H1 (cell line): ENCODE measurements at regions not wholly inside any gene's neighbourhood (a gene's known extent, or its start where the extent isn't known, plus 50 kb on each side); places are given as distances from the start of the nearest gene placed in this dataset.

Source experiments
- ASH2L ChIP-seq: fragments of 200-600, 300-600 bp; sonication (generic); IDR thresholded peaks from one replicate; pipeline ENCODE4 v1.7.1; 2017; ENCODE audit warnings: low read length
- BCL11A ChIP-seq, 2 experiments: IDR thresholded peaks; one replicate each; pipeline ENCODE4 v1.6.1; 2011; ENCODE audit warnings: low read depth in 2 of 2, low read length in 2 of 2, mild to moderate bottlenecking in 2 of 2
- CHD2 ChIP-seq: IDR thresholded peaks from 2 replicates; pipeline ENCODE4 v1.6.1; 2012; ENCODE audit warnings: low read length, improper control_type of control experiment
- MAFK ChIP-seq: IDR thresholded peaks from 2 replicates; pipeline ENCODE4 v1.6.1; 2012; ENCODE audit warnings: low read depth, mild to moderate bottlenecking, improper control_type of control experiment, low read length
- POLR2A ChIP-seq, 2 experiments: IDR thresholded peaks; 1 replicate in 1 of 2; 2 replicates in 1 of 2; pipeline ENCODE4 v1.6.1; 2011; ENCODE audit warnings: low read depth in 2 of 2, low read length in 2 of 2, mild to moderate bottlenecking in 2 of 2; ENCODE audit errors: control extremely low read depth in 1 of 2
- SAP30 ChIP-seq: fragments of 300-600 bp; sonication (generic); IDR thresholded peaks from 2 replicates; pipeline ENCODE4 v1.7.1; 2012; ENCODE audit warnings: low read length, moderate library complexity, mild to moderate bottlenecking, inconsistent platforms; ENCODE audit not compliant: insufficient read depth, insufficient replicate concordance
- SP2 ChIP-seq: IDR thresholded peaks from 2 replicates; pipeline ENCODE4 v1.6.1; 2012; ENCODE audit warnings: mild to moderate bottlenecking, low read length, inconsistent platforms

GRCh38 chr14:98791661-98792060 is 480.3 kb downstream of the BCL11B start (continued):
- no peak for TF ChIP-seq CHD2
- no peak for TF ChIP-seq ASH2L
- no peak for TF ChIP-seq SP2
- TF ChIP-seq POLR2A (IDR thresholded peaks at IDR 0.05; ENCODE audit: control extremely low read depth in 1 of 2, low read depth in 2 of 2, low read length in 2 of 2) = no peak
- TF ChIP-seq BCL11A (IDR thresholded peaks at IDR 0.05; ENCODE audit: low read depth in 2 of 2, low read length in 2 of 2) = no peak
- no peak for TF ChIP-seq SAP30
- TF ChIP-seq MAFK = no peak
